ENCODE measurements at regions not wholly inside any gene's neighbourhood (a gene's known extent, or its start where the extent isn't known, plus 50 kb on each side); places are given as distances from the start of the nearest gene placed in this dataset.

- DNase-seq (ENCODE audit: low read depth) = no peak
These were observed 1609.3 kb upstream of the ZEB2 start for GRCh38 chr2:146129231-146129630.

- DNase-seq (ENCODE audit: low read depth) = no peak
These were observed 1608.3 kb upstream of the ZEB2 start for GRCh38 chr2:146128216-146128615.

- no peak for DNase-seq (ENCODE audit: low read depth)
These were observed 1605.6 kb upstream of the ZEB2 start for GRCh38 chr2:146125551-146125950.

GRCh38 chr2:146124741-146125140, 1604.8 kb upstream of the ZEB2 start:
- no peak for DNase-seq (ENCODE audit: low read depth)

DNA sequence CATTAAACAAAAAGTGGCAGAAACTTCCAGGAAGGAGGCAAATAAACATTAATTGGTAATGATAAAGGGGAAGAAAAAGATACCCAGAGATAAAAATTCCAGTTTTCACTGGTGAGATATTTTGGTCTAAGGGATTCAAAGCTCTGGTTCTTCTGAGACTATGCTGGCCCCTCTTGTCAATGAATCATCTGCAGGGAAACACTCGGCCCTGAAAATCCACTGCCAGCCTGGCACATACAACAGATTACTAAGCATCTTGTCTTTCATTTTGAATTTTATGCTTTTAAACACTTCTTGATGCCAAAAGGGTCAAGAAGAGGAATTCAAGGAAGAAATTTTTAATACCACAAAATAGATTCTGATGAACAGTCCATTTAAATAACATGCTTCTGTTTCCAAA, 1603.8 kb upstream of the ZEB2 start:
- no peak for DNase-seq (ENCODE audit: low read depth)

DNA sequence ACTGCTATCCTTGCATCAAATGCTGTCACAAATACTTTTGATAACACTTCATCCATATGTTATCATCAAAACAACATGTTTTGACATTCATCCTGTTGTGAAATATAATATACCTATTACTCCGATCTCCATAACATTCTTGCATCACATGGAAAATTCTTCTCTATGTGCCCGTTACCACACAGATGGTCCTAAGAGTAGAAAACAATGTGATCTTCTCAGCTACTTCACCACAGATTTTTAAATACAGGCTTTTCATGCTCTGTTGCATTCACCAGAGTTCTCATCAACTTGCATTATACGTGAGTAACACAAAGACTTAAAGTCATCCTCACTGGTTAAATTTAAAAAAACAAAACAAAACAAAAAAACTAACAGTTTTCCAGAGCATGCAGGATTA, 1603.3 kb upstream of the ZEB2 start:
- no peak for DNase-seq (ENCODE audit: low read depth)

- no peak for DNase-seq (ENCODE audit: low read depth)
These were observed 1599.7 kb upstream of the ZEB2 start for GRCh38 chr2:146119586-146119985.

DNA sequence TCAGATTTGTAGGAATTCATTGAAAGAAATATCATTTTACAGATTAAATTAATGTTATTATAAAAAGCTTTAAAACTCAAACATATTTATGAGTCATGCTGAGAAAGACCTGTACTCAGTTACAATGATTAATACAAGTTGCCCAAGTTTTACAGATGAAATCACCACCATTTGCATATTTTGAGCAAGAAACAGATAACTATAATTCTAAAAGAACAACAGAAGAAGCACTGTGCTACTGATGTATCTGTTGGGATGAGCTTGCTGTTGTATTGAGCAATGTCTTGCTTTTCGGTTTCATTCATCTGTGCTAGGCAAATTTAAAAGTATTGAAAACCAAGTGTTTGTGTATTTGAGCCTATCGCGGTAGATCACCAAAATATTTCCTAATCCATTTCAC, 1589.1 kb upstream of the ZEB2 start:
- no peak for DNase-seq (ENCODE audit: low read depth)

DNA sequence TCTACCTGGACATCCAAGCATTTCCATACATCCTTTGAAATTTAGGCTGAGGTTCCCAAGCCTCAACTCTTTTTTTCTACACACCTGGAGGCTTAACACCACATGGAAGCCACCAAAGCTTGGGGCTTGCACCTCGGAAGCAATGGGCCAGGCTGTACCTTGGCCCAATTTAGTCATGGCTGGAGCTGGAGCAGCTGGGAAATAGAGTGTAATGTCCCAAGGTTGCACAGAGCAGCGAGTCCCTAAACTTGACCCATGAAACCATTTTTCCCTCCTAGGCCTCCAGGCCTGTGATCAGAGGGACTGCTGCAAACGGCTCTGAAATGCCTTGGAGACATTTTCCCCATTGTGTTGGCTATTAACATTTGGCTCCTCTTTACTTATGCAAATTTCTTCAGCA, 1574.3 kb upstream of the ZEB2 start:
- DNase-seq (ENCODE audit: low read depth) = no peak

GRCh38 chr2:146081459-146081858, 1561.5 kb upstream of the ZEB2 start:
- no peak for DNase-seq (ENCODE audit: low read depth)

DNA sequence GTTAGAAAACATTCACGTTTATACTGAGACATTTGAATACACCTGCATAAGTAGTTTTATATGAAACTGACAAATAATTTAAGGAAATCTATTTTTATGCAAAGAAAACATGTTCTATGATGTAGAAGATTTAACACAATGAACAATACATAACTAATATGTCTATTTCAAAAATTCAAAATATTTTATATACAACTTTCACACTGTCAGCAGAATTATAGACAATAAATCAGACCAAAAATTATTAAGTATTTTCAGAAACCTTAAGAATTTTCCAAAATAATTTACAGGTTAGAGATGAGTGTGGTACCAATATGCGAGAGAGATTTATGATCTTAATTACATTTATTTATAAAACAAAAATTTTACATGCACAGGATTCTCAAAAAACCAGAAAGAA, 1561.0 kb upstream of the ZEB2 start:
- DNase-seq (ENCODE audit: low read depth) = no peak

DNA sequence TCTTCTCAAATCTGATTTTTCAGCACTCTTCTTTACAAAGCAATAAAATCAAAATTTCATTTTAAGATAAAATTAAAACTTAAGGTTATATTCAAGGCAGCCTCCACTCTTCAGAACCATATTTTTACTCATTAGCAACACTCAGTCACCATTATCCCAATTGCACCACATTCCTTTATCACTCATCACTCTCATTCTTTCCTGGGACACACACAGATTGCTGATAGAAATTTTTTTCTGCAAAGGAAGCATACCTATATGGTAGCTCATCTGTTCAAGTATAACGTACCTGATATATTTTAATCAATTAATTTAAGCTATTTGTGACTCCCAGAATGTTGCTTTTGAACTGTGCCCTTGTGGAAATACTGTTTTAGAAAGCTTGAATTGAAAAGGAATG, 1559.3 kb upstream of the ZEB2 start:
- DNase-seq (ENCODE audit: low read depth) = no peak

DNA sequence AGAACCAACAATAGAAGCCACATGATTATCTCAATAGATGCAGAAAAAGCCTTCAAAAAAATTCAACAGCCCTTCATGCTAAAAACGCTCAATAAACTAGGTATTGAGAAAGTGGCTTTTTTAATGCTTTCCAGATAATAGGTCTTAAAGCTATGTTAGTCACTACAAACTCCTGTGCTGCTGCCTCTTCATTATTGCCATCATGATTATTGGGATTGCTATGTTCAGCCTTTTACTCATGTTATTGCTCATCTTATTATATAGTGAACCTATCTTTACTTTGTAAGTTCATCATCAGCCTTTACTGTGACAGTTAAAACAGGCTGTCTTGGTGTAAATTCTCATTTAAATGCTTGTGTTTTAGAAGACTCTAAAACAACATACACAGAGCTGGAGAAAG, 1557.2 kb upstream of the ZEB2 start:
- no peak for DNase-seq (ENCODE audit: low read depth)

DNA sequence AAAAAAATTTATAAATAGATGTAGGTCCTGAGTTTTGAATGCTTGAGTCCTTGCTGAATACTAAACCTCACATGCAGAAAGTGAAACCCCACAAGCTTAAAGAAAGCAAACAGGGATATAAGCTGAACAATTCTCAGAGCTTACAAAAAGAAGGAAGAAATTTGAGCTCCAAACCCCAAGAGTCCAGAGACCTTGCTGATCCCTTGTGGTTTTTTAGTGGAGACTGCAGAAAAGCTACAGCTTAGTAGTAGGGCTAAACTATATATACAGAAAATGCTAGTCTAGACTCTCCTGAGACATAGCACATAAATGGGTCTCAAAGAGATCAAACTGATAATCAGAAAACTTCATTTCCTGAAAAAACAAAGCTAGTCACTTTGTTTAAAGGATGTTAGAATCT, 1548.1 kb upstream of the ZEB2 start:
- DNase-seq (ENCODE audit: low read depth) = no peak

DNA sequence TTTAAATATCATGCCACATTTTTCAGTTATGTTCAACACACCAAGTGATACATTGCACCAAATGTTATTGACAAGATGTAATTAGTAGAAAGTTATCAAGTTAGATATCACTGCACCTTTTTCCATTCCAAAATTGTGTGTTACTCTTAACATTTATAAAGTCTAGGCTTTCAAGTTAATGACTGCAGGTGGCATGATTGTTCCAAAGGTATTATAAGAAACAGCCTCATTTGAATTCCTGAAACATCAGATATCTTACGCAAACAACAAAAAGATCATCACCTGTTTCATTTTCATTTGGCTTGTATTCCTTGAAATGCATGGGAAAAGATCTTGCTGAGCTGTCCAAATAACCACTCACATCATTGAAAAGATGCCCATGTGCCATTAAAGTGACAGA, 1528.2 kb upstream of the ZEB2 start:
- no peak for DNase-seq (ENCODE audit: low read depth)

GRCh38 chr2:146041274-146041910, 1521.5 kb upstream of the ZEB2 start:
- DNase-seq (ENCODE audit: low read depth) = no peak

DNA sequence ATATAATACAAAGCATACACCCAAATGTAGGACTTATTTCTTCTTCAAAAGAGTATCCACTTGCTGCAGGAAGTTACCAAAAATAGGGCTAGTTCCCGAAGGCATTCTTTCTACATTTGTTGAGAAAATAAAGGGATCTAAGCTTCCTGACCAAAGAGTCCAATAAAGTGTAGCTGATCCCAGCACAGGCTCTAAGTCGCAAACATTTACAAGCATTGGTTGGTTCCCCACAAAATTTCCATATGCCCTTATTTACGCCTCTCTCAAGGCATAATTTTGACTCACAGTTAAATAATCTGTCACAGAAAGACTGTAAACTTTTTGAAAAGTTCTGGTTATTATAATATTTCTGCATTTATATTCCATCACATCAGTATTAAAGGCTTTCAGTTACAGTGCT, 1520.1 kb upstream of the ZEB2 start:
- DNase-seq (ENCODE audit: low read depth) = no peak

DNA sequence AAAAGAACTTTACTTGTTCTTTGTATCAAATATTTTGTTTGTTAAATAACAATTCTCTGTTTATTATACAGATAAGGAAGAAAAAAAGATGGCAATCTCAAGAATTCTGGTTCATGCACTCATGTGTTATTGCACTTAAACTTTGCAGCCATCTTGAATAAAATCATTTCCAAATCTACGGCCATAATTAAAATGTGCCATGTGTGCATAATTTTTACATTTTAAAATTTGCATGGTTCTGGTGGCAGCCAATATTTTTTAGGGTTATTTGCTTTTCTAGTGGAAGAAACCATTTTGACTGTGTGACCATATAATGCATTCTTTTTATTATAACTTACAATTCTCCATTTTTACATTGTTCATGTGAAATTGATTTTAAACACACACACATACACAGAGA, 1518.1 kb upstream of the ZEB2 start:
- no peak for DNase-seq (ENCODE audit: low read depth)

DNA sequence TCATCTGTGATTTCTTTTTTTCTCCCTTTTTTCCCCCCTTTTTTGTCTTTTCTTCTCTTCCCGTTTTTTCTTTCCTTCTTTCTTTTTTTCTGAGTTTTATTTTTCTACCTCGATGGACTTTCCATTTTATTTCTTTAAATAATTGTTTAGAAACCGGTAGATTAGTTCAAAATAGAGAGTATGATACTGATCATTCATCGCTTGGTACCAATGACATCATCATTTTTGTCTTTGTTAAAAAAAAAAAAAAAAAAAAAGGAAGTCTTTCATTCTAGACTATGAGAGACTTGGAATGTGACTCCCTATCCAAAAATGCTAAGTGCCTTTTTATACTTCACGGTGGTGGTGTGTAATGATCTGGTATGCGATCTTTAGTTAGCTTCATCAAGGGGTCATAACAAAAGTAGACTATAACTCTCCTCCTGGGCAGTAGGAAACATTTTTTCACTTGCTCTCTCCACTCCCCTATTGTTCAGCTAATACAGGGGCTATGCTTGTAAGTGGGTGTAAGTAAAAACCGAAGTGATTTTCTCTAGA, 1517.5 kb upstream of the ZEB2 start:
- DNase-seq (ENCODE audit: low read depth) = no peak

- DNase-seq (ENCODE audit: low read depth) = no peak
These were observed 1511.2 kb upstream of the ZEB2 start for GRCh38 chr2:146031158-146031557.

DNA sequence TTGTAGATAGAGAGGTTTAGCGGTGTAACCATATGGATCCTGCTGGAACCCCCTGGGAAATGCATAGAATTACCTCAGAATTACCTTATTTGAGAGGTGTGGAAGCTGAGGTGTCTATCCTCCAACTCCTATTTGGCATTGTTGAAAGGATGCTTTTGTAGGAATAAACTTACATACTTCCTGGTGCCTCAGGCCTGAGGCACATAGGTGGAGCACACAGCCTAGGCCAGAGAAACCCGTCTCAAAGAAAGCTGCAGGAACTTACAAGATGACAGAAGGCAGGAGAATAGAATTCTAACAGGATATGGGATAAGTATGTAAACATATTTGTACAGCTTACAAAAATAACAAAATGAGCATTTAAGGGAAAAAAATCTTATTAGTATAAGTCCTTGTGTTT, 1507.2 kb upstream of the ZEB2 start:
- DNase-seq (ENCODE audit: low read depth) = no peak

DNA sequence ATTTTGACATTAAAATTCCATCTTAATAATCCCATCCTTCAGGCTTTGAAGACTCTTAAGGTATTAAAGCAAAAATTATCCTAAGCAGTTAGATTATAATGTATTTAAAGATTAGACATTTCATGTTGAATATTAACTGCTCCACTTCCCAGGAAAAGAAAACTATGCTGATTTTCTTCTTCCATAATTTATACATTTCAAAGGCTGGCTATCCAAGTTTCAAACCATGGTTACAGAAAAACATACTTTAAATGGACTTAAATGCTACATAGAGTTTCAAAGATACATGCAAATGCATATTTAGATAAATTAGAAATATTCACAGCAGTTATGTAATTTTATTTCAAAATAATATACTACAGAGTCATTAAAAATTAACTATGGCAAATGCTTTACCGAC, 1505.6 kb upstream of the ZEB2 start:
- DNase-seq (ENCODE audit: low read depth) = no peak

- DNase-seq (ENCODE audit: low read depth) = no peak
These were observed 1504.4 kb upstream of the ZEB2 start for GRCh38 chr2:146024212-146024743.

DNA sequence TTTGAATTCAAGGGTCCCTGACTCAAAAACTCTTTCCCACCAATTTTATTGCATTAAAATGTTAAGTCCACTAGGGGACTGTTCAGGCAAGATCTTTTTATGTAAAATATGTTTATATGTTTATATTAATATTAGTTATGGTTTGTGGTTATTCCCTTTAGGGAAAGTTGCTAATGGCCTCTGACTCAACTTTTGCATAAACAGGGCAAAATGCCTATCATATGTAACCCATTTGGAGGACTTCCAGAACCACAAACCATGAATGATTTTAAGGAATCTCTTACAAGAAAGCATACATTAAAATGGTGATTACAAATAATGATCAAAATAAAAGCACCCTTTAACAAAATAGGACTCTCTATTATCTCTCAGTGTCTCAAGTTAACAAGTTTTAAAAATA, 1484.5 kb upstream of the ZEB2 start:
- DNase-seq (ENCODE audit: low read depth) = no peak
